ENCODE measurements at regions not wholly inside any gene's neighbourhood (a gene's known extent, or its start where the extent isn't known, plus 50 kb on each side); places are given as distances from the start of the nearest gene placed in this dataset.

DNA sequence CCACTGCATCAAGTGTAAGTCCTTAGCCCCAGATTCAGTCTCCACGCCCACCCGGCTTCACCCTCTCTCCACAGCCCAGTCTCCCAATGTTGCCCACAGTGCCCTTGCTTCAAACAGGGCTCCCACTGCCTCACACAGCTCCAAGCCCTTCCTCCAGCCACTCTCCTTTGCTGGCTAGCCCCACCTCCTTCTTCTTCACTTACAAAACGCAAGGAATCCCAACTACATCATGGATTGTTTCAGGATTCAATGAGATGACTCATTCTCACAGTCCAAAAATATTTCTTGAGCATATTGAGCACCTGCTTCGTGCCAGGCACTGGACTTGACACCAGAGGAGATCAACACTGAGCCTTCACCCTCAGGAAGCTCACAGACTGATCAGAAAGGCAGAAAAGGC, 533.5 kb downstream of the BUD13 start:
- no peak for TF ChIP-seq EZH2 (IDR thresholded peaks at IDR 0.05; ENCODE audit: low read length, missing control alignments)
- TF ChIP-seq, protein P1, sequence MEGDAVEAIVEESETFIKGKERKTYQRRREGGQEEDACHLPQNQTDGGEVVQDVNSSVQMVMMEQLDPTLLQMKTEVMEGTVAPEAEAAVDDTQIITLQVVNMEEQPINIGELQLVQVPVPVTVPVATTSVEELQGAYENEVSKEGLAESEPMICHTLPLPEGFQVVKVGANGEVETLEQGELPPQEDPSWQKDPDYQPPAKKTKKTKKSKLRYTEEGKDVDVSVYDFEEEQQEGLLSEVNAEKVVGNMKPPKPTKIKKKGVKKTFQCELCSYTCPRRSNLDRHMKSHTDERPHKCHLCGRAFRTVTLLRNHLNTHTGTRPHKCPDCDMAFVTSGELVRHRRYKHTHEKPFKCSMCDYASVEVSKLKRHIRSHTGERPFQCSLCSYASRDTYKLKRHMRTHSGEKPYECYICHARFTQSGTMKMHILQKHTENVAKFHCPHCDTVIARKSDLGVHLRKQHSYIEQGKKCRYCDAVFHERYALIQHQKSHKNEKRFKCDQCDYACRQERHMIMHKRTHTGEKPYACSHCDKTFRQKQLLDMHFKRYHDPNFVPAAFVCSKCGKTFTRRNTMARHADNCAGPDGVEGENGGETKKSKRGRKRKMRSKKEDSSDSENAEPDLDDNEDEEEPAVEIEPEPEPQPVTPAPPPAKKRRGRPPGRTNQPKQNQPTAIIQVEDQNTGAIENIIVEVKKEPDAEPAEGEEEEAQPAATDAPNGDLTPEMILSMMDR (conservative IDR thresholded peaks at IDR 0.05 in 1 of 2, IDR thresholded peaks at IDR 0.05 in 1 of 2; ENCODE audit: low read depth in 1 of 2, low read length in 2 of 2) = no peak
